Sigmoid colon (tissue), 6 donors: ENCODE measurements at regions not wholly inside any gene's neighbourhood (a gene's known extent, or its start where the extent isn't known, plus 50 kb on each side); places are given as distances from the start of the nearest gene placed in this dataset.

Source experiments
- DNase-seq: peaks from one replicate; pipeline ENCODE4 v3.0.0-alpha.2; 2019
- H3K27ac ChIP-seq, 4 donors: fragments of 200-600 bp; sonication (generic); one replicate each; pipeline ENCODE4 v1.5.1; 2016 to 2019; ENCODE audit warnings: mild to moderate bottlenecking in 1 of 4
- H3K27me3 ChIP-seq, 3 donors: fragments of 200-600 bp; sonication (generic); one replicate each; pipeline ENCODE4 v1.5.1; 2019; ENCODE audit warnings: mild to moderate bottlenecking in 1 of 3
- H3K36me3 ChIP-seq, 4 donors: fragments of 200-600 bp; sonication (generic); one replicate each; pipeline ENCODE4 v1.5.1; 2016 to 2019
- H3K4me1 ChIP-seq, 4 donors: fragments of 200-600 bp; sonication (generic); one replicate each; pipeline ENCODE4 v1.5.1; 2017 to 2019
- H3K4me3 ChIP-seq, 4 donors: fragments of 200-600 bp; sonication (generic); one replicate each; pipeline ENCODE4 v1.5.1; 2017 to 2019; ENCODE audit warnings: mild to moderate bottlenecking in 2 of 4, moderate library complexity in 1 of 4
- H3K9me3 ChIP-seq, 4 donors: fragments of 200-600 bp in 3 of 4; sonication (generic) in 3 of 4; one replicate each; pipeline versions ENCODE4 v1.5.1 to v1.6.1; 2013 to 2019
- CTCF ChIP-seq, 4 experiments: fragments of 450-650 bp in 3 of 4; fragments of 200-600 bp in 1 of 4; IDR thresholded peaks; one replicate each; pipeline ENCODE4 v1.5.1; 2016 to 2019; ENCODE audit warnings: antibody characterized with exemption in 4 of 4, mild to moderate bottlenecking in 3 of 4, moderate library complexity in 2 of 4
- EP300 ChIP-seq, 4 donors: sonication (generic); formaldehyde crosslinking; IDR thresholded peaks; one replicate each; pipeline ENCODE4 v1.6.1; 2017; ENCODE audit warnings: antibody characterized with exemption in 4 of 4
- POLR2A ChIP-seq, 2 donors: fragments of 450-650 bp; IDR thresholded peaks; one replicate each; pipeline ENCODE4 v1.6.1; 2016; ENCODE audit warnings: antibody characterized with exemption in 2 of 2, mild to moderate bottlenecking in 2 of 2, moderate library complexity in 2 of 2
- POLR2AphosphoS5 ChIP-seq, 4 donors: sonication (generic); formaldehyde crosslinking; IDR thresholded peaks; one replicate each; pipeline ENCODE4 v1.6.1; 2017; ENCODE audit warnings: antibody characterized with exemption in 4 of 4
- WGBS, 2 donors: extraction: QIAGEN DNeasy Blood & Tissue Kit; methylation state at CpG; one replicate each; pipeline ENCODE4 v1.1.7; 2013; 5-methylcytosine and 5-hydroxymethylcytosine counted together
- intact Hi-C: fragments of 100-400 bp; cut with DNase I; formaldehyde crosslinking; loops from one replicate; pipeline ENCODE4 v1.15.1; 2023
- donor health status: healthy with polysubstance abuse.
- donor health status: healthy.

GRCh38 chr2:9695941-9696340, 65.1 kb upstream of the YWHAQ start:
- intact Hi-C loops, result no loop called here
- H3K9me3 ChIP-seq, result no peaks in the 10 kb centered on the region
- DNase-seq, result peak; percentile 3
- TF ChIP-seq EP300 (IDR thresholded peaks at IDR 0.05) (no peak), POLR2AphosphoS5 (IDR thresholded peaks at IDR 0.05) (no peak), POLR2A (IDR thresholded peaks at IDR 0.05) (no peak), CTCF (IDR thresholded peaks at IDR 0.05) (no peak)
- no peaks in the 10 kb centered on the region for H3K27me3 ChIP-seq
- no peak overlapping the region for H3K27ac ChIP-seq
- peaks cover 0 to 16% (median 14%) of the 10 kb centered on the region in 4 donors for H3K4me1 ChIP-seq
- H3K4me3 ChIP-seq, result no peak overlapping the region
- 29 to 72% methylated on average over 6 of the region's 6 CpGs for WGBS, 2 donors
- H3K36me3 ChIP-seq, result no peaks in the 10 kb centered on the region

- H3K4me3 ChIP-seq, result no peak overlapping the region
- intact Hi-C loops, result no loop called here
- H3K27me3 ChIP-seq, result no peaks in the 10 kb centered on the region
- TF ChIP-seq EP300 (IDR thresholded peaks at IDR 0.05) (no peak), CTCF (IDR thresholded peaks at IDR 0.05) (no peak), POLR2AphosphoS5 (IDR thresholded peaks at IDR 0.05) (no peak), POLR2A (IDR thresholded peaks at IDR 0.05) (no peak)
- no peak overlapping the region for H3K27ac ChIP-seq
- peaks cover 0 to 16% (median 14%) of the 10 kb centered on the region in 4 donors for H3K4me1 ChIP-seq
- H3K36me3 ChIP-seq, result no peaks in the 10 kb centered on the region
- no peaks in the 10 kb centered on the region for H3K9me3 ChIP-seq
- 67 to 92% methylated on average over 4 of the region's 4 CpGs for WGBS, 2 donors
- peak; percentile 17 for DNase-seq
These were observed 65.9 kb upstream of the YWHAQ start for GRCh38 chr2:9696731-9697130.

GRCh38 chr2:9697909-9698308, 67.1 kb upstream of the YWHAQ start:
- DNase-seq, result no peak
- H3K36me3 ChIP-seq, result no peaks in the 10 kb centered on the region
- 61 to 62% methylated on average over 5 of the region's 5 CpGs for WGBS, 2 donors
- no peak overlapping the region for H3K4me3 ChIP-seq
- H3K27me3 ChIP-seq, result no peaks in the 10 kb centered on the region
- TF ChIP-seq POLR2AphosphoS5 (IDR thresholded peaks at IDR 0.05) (no peak), POLR2A (IDR thresholded peaks at IDR 0.05) (no peak), CTCF (IDR thresholded peaks at IDR 0.05) (no peak), EP300 (IDR thresholded peaks at IDR 0.05) (no peak)
- H3K4me1 ChIP-seq, result peaks cover 0 to 11% (median 7%) of the 10 kb centered on the region in 4 donors
- intact Hi-C loops, result no loop called here
- H3K27ac ChIP-seq, result no peak overlapping the region
- no peaks in the 10 kb centered on the region for H3K9me3 ChIP-seq

- intact Hi-C loops, result no loop called here
- no peak for TF ChIP-seq CTCF (IDR thresholded peaks at IDR 0.05)
- no peak for TF ChIP-seq POLR2A (IDR thresholded peaks at IDR 0.05)
- no peak for TF ChIP-seq POLR2AphosphoS5 (IDR thresholded peaks at IDR 0.05)
- no peak for TF ChIP-seq EP300 (IDR thresholded peaks at IDR 0.05)
These were observed 68.6 kb upstream of the YWHAQ start for GRCh38 chr2:9699139-9700108.

More at GRCh38 chr2:9699139-9700108, 68.6 kb upstream of the YWHAQ start:
- H3K9me3 ChIP-seq, result no peaks in the 10 kb centered on the region
- H3K27ac ChIP-seq, result no peak overlapping the region
- DNase-seq, result peak; percentile 12
- H3K27me3 ChIP-seq, result no peaks in the 10 kb centered on the region
- no peaks in the 10 kb centered on the region for H3K36me3 ChIP-seq
- H3K4me3 ChIP-seq, result no peak overlapping the region
- 86 to 87% methylated on average over 15 of the region's 15 CpGs for WGBS, 2 donors
- peaks cover 0 to 10% (median 5%) of the 10 kb centered on the region in 4 donors for H3K4me1 ChIP-seq
